Epithelial cell of proximal tubule (primary cell): ENCODE measurements at regions not wholly inside any gene's neighbourhood (a gene's known extent, or its start where the extent isn't known, plus 50 kb on each side); places are given as distances from the start of the nearest gene placed in this dataset.

Experiments
- DNase-seq: peaks from one replicate; pipeline ENCODE4 v3.0.0-alpha.2; 2011; ENCODE audit warnings: low read depth
- H3K4me3 ChIP-seq: 2 replicates; pipeline ENCODE4 v1.5.1; 2011; ENCODE audit warnings: low read depth, mild to moderate bottlenecking, low read length
- TF ChIP-seq, protein P1 (sequence below): conservative IDR thresholded peaks from 2 replicates; pipeline ENCODE4 v1.5.1; 2012; ENCODE audit warnings: low read depth, mild to moderate bottlenecking, low read length

DNA sequence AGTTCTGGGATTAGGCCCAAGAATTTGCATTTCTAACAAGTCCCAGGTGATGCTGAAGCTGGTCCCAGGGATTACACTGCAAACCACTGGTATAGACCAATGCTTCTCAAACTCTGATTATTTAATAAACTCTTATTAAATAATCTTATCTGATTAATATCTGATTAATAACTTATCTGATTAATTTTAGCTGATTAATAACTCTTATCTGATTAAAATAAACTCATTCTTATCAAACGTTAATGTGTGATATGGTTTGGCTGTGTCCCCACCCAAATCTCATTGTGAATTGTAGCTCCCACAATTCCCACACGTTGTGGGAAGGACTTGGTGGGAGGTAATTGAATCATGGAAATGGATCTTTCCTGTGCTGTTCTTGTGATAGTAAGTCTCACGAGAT lies 78.6 kb upstream of the TANC2 start:
- DNase-seq, result no peak
- H3K4me3 ChIP-seq, result no peak overlapping the region
- TF ChIP-seq, protein P1, sequence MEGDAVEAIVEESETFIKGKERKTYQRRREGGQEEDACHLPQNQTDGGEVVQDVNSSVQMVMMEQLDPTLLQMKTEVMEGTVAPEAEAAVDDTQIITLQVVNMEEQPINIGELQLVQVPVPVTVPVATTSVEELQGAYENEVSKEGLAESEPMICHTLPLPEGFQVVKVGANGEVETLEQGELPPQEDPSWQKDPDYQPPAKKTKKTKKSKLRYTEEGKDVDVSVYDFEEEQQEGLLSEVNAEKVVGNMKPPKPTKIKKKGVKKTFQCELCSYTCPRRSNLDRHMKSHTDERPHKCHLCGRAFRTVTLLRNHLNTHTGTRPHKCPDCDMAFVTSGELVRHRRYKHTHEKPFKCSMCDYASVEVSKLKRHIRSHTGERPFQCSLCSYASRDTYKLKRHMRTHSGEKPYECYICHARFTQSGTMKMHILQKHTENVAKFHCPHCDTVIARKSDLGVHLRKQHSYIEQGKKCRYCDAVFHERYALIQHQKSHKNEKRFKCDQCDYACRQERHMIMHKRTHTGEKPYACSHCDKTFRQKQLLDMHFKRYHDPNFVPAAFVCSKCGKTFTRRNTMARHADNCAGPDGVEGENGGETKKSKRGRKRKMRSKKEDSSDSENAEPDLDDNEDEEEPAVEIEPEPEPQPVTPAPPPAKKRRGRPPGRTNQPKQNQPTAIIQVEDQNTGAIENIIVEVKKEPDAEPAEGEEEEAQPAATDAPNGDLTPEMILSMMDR, result no peak

DNA sequence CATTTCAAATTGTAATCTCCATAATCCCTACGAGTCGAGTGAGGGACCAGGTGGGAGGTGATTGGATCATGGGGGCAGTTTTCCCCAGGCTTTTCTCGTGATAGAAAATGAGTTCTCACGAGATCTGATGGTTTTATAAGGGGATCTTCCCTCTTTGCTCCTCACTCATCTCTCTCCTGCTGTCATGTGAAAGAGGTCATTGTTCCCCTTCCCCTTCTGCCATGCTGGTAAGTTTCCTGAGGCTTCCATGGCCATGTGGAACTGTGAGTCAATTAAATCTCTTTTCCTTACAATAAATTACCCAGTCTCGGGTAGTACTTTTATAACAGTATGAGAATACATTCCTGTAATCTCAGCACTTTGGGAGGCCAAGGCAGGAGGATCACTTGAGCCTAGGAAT lies 76.7 kb upstream of the MARCHF10 start:
- TF ChIP-seq, protein P1, result no peak
- DNase-seq, result no peak
- no peak overlapping the region for H3K4me3 ChIP-seq

DNA sequence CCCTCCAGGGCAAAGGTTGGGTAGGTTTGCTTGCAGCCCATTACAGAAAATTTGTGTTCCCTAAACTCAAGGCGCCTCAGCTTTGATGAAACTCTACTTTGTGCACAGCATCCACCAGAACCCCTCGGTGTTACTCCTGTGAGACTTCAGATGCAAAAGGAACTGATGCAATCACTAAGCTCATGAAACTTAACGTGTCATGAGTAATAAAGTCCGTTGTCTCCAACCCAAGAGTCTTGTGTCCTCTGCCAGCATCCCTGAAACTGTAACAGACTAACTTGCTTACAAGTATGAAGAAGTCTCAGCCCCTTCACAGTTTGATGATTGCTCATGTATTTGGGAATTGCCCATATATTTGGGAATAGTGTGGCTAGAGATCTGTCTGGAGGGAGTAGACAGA lies 74.8 kb upstream of the MARCHF10 start:
- TF ChIP-seq, protein P1, result no peak
- DNase-seq, result no peak
- no peak overlapping the region for H3K4me3 ChIP-seq

DNA sequence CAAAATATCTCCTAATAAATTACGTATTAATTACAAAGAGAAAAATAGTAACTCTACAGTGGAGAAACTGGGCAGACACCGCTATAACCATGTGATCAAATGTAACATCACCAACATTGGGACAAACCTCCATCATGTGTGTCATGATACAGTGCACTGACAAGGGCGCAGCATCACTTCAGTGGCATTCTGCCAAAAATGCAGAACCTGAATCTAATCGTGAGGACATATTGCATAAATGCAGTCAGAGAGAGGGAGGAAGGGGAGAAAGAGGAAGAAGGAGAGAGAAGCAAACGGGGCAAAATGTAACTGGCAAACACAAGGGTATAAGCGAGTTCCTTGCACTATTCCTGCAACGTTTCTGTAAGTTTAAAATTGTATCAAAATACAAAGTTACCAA lies 74.2 kb upstream of the MARCHF10 start:
- TF ChIP-seq, protein P1, result no peak
- DNase-seq, result no peak
- no peak overlapping the region for H3K4me3 ChIP-seq

DNA sequence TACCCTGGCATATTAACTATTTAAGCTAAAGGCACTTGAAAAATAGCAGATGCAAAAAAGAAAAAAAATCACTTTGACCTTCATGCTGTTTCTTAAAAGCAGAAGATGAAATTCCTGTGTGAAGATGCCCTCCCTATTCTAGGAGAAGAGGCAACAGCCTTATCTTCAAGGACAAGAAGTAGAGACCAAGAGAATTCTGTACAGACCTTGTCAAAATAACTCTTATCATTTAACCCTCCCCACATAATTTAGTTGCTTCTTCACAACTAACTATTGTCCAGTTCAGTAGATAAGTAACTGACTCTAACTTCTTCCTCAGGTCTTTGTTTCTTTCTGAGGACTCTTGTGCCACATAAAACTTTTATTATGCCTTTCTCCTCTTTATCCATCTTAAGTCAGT lies 72.0 kb upstream of the MARCHF10 start:
- TF ChIP-seq, protein P1, result no peak
- DNase-seq, result no peak
- H3K4me3 ChIP-seq, result no peak overlapping the region

DNA sequence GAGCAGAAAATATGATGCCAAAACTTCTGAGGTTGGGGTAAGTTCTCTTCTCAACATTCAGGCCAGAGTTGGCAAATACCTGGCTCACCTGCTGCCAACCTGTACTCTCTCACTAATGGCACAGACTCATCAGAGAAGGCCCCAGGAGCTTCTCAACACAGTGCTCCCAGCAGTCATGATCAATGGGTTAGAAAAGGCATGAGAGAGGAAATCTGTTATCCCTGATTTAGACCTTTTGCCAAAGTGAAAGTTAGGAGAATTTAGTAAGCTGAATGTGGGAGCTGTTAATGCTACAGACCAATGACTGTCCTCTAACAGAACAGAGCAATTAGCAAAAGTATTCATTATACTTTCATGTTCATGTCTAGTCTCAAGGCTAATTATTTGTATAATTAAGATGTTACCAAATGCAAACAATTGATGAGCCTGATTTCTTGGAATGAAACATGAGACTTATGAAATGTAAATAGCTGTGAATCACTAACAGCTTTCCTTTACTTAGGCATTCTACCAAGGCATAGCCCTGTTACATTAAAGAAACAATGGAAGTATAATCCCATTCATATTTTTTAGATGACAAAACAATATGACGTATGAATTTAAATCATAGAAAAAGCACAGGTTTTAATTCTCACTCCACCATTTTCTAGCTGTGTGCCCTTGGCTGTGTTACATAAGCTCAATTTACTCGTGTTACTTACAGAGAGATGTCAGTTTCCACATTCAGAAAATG lies 68.7 kb upstream of the MARCHF10 start:
- TF ChIP-seq, protein P1, result no peak
- DNase-seq, result no peak
- H3K4me3 ChIP-seq, result no peak overlapping the region

DNA sequence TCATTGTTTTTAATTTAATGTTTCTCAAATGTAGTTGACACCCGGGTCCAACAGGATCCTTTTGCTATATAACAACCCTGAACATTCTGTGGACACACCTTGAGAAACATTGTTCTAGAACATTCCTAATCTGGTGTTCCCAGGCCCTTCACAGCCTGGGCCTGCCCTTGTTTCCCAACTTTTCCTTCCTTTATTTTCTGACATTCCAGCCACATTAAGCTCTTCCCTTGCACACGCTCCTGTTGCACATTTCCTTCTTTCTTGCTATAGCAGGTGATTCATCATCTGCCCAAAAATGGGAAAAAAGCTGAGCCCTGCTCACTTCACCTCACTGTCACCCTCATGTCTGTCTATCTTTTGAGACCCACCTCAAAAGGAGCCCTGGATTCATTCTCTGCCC lies 67.9 kb upstream of the MARCHF10 start:
- DNase-seq, result no peak
- no peak overlapping the region for H3K4me3 ChIP-seq
- TF ChIP-seq, protein P1, result no peak
